SK-N-MC (cell line): ENCODE measurements at regions not wholly inside any gene's neighbourhood (a gene's known extent, or its start where the extent isn't known, plus 50 kb on each side); places are given as distances from the start of the nearest gene placed in this dataset.

Experiments used
- EZH2 ChIP-seq: fragments of 200-600 bp; sonication (generic); IDR thresholded peaks from one replicate; pipeline ENCODE4 v1.6.1; 2017; ENCODE audit warnings: antibody characterized with exemption
- FOXP2 ChIP-seq: optimal IDR thresholded peaks from 2 replicates; pipeline ENCODE3; 2011; ENCODE audit warnings: mild to moderate bottlenecking, moderate library complexity; ENCODE audit not compliant: insufficient read depth; ENCODE audit errors: extremely low read length, control extremely low read depth
- POLR2AphosphoS5 ChIP-seq: IDR thresholded peaks from 2 replicates; pipeline ENCODE4 v1.6.1; 2012; ENCODE audit warnings: mild to moderate bottlenecking, low read depth, low read length, borderline replicate concordance

GRCh38 chr19:31102674-31103073, 246.6 kb downstream of the TSHZ3 start:
- TF ChIP-seq EZH2: no peak
- no peak for TF ChIP-seq POLR2AphosphoS5
- TF ChIP-seq FOXP2: no peak
